Transverse colon (tissue), 3 donors: ENCODE measurements at regions not wholly inside any gene's neighbourhood (a gene's known extent, or its start where the extent isn't known, plus 50 kb on each side); places are given as distances from the start of the nearest gene placed in this dataset.

Source experiments
- CTCF ChIP-seq, 5 experiments: fragments of 200-600 bp in 3 of 5; fragments of 450-650 bp in 2 of 5; sonication (generic) in 3 of 5; IDR thresholded peaks; 1 replicate in 2 of 5; 2 replicates in 3 of 5; pipeline ENCODE4 v1.5.1; 2016 to 2017; ENCODE audit warnings: antibody characterized with exemption in 5 of 5, inconsistent platforms in 3 of 5, mild to moderate bottlenecking in 2 of 5, moderate library complexity in 1 of 5
- POLR2A ChIP-seq: fragments of 450-650 bp; IDR thresholded peaks from one replicate; pipeline ENCODE4 v1.6.1; 2016; ENCODE audit warnings: antibody characterized with exemption, mild to moderate bottlenecking, moderate library complexity

GRCh38 chr10:78932861-78933260 is 135.9 kb upstream of the ZMIZ1 start:
- TF ChIP-seq CTCF (IDR thresholded peaks at IDR 0.05) (no peak), POLR2A (no peak)
